ENCODE measurements at regions not wholly inside any gene's neighbourhood (a gene's known extent, or its start where the extent isn't known, plus 50 kb on each side); places are given as distances from the start of the nearest gene placed in this dataset.

GRCh38 chr13:47610687-47611086, 390.4 kb downstream of the SUCLA2 start:
- DNase-seq = no peak

- no peak for DNase-seq
Observed at GRCh38 chr13:47603365-47603764, 397.7 kb downstream of the SUCLA2 start.

- no peak for DNase-seq
Observed at GRCh38 chr13:47598340-47598911, 402.6 kb downstream of the SUCLA2 start.

GRCh38 chr13:47594833-47595232, 406.2 kb downstream of the SUCLA2 start:
- no peak for DNase-seq

GRCh38 chr13:47592256-47592655, 408.8 kb downstream of the SUCLA2 start:
- DNase-seq = no peak

- DNase-seq = no peak
Observed at GRCh38 chr13:47588676-47589075, 412.4 kb downstream of the SUCLA2 start.

- no peak for DNase-seq
Observed at GRCh38 chr13:47572375-47572774, 428.7 kb downstream of the SUCLA2 start.

- no peak for DNase-seq
Observed at GRCh38 chr13:47564041-47564440, 437.0 kb downstream of the SUCLA2 start.

- DNase-seq = no peak
Observed at GRCh38 chr13:47556703-47557102, 444.4 kb downstream of the SUCLA2 start.

- no peak for DNase-seq
Observed at GRCh38 chr13:47555235-47555634, 445.8 kb downstream of the SUCLA2 start.

GRCh38 chr13:47553329-47553977, 447.6 kb downstream of the SUCLA2 start:
- DNase-seq = no peak

GRCh38 chr13:47549219-47549752, 451.8 kb downstream of the SUCLA2 start:
- no peak for DNase-seq

- DNase-seq = no peak
Observed at GRCh38 chr13:47548294-47548840, 452.7 kb downstream of the SUCLA2 start.

GRCh38 chr13:47546391-47547225, 454.5 kb downstream of the SUCLA2 start:
- no peak for DNase-seq

- DNase-seq = no peak
Observed at GRCh38 chr13:47545201-47546024, 455.7 kb downstream of the SUCLA2 start.

GRCh38 chr13:47539317-47539716, 461.8 kb downstream of the SUCLA2 start:
- no peak for DNase-seq

GRCh38 chr13:47523771-47524170, 477.3 kb downstream of the SUCLA2 start:
- DNase-seq = no peak

- DNase-seq = no peak
Observed at GRCh38 chr13:47521890-47522487, 479.1 kb downstream of the SUCLA2 start.

GRCh38 chr13:47519626-47520025, 481.4 kb downstream of the SUCLA2 start:
- DNase-seq = no peak

- DNase-seq = no peak
Observed at GRCh38 chr13:47518530-47518929, 482.5 kb downstream of the SUCLA2 start.

GRCh38 chr13:47511647-47512046, 489.4 kb downstream of the SUCLA2 start:
- DNase-seq = no peak

Measured in NCI-H146 (cell line).